Adrenal gland (tissue), 9 donors: ENCODE measurements at regions not wholly inside any gene's neighbourhood (a gene's known extent, or its start where the extent isn't known, plus 50 kb on each side); places are given as distances from the start of the nearest gene placed in this dataset.

ENCODE experiments used
- DNase-seq, 7 donors: peaks; one replicate each; pipeline ENCODE4 v3.0.0-alpha.2; 2019 to 2020
- H3K27ac ChIP-seq, 5 donors: fragments of 200-600 bp; sonication (generic) in 4 of 5; 1 replicate in 3 of 5; 2 replicates in 2 of 5; pipeline versions ENCODE4 v1.5.1 to v1.8.0; 2016 to 2020; ENCODE audit warnings: mild to moderate bottlenecking in 1 of 5
- H3K27me3 ChIP-seq: fragments of 200-600 bp; 2 replicates; pipeline ENCODE4 v1.8.0; 2021
- H3K36me3 ChIP-seq, 2 donors: fragments of 200-600 bp; replicated peaks in 1 of 2; 1 replicate in 1 of 2; 2 replicates in 1 of 2; pipeline versions ENCODE4 v1.5.1 to v1.8.0; 2018 to 2022
- H3K4me1 ChIP-seq, 2 donors: fragments of 200-600 bp; replicated peaks in 1 of 2; 1 replicate in 1 of 2; 2 replicates in 1 of 2; pipeline versions ENCODE4 v1.5.1 to v1.8.0; 2018 to 2021
- H3K4me3 ChIP-seq, 4 donors: fragments of 200-600 bp; sonication (generic) in 3 of 4; one replicate each; pipeline ENCODE4 v1.5.1; 2016 to 2018
- H3K9me3 ChIP-seq, 3 donors: fragments of 200-600 bp; sonication (generic) in 1 of 3; replicated peaks in 1 of 3; 1 replicate in 2 of 3; 2 replicates in 1 of 3; pipeline versions ENCODE4 v1.5.1 to v1.8.0; 2016 to 2021
- CTCF ChIP-seq, 6 experiments: fragments of 450-650 bp in 4 of 6; fragments of 200-600 bp in 2 of 6; sonication (generic) in 1 of 6; IDR thresholded peaks; 1 replicate in 5 of 6; 2 replicates in 1 of 6; pipeline versions ENCODE4 v1.5.1 to v1.8.0; 2016 to 2021; ENCODE audit warnings: antibody characterized with exemption in 6 of 6, mild to moderate bottlenecking in 2 of 6, moderate library complexity in 1 of 6
- POLR2A ChIP-seq, 2 donors: fragments of 450-650 bp; IDR thresholded peaks; one replicate each; pipeline ENCODE4 v1.6.1; 2017; ENCODE audit warnings: antibody characterized with exemption in 2 of 2, mild to moderate bottlenecking in 2 of 2, moderate library complexity in 1 of 2
- WGBS, 4 donors: extraction: QIAGEN DNeasy Blood & Tissue Kit in 2 of 4; methylation state at CpG; one replicate each; pipeline versions ENCODE4 v1.1.5 to v1.1.7; 2013 to 2017; 5-methylcytosine and 5-hydroxymethylcytosine counted together
- intact Hi-C, 2 donors: fragments of 100-400 bp; cut with DNase I; formaldehyde crosslinking; loops; one replicate each; pipeline versions ENCODE4 v1.14.1 to v1.15.0; 2022 to 2023
- donor health status: healthy with polysubstance abuse.
- donor health status: Bipolar disorder and iron deficiency.
- donor health status: DM: yes; HTN: yes; CAD: no.
- donor health status: DM: no; HTN: no; CAD: no.
- donor health status: DM: no; HTN: no; CAD: no.

- intact Hi-C loops, result no loop called here
These were observed 398.3 kb upstream of the TNP1 start for GRCh38 chr2:217258170-217258569.

GRCh38 chr2:217256251-217256650 lies 396.4 kb upstream of the TNP1 start:
- no peaks in the 10 kb centered on the region for H3K36me3 ChIP-seq
- no peaks in the 10 kb centered on the region for H3K4me1 ChIP-seq
- intact Hi-C loops, result no loop called here
- H3K27ac ChIP-seq, result no peak overlapping the region
- WGBS, 4 donors, result 80 to 92% (median 90%) methylated on average over 3 of the region's 3 CpGs
- no peak for TF ChIP-seq POLR2A (IDR thresholded peaks at IDR 0.05)
- TF ChIP-seq CTCF (IDR thresholded peaks at IDR 0.05), result no peak
- H3K27me3 ChIP-seq, result no peaks in the 10 kb centered on the region
- no peak overlapping the region for H3K4me3 ChIP-seq
- DNase-seq, result no peak
- H3K9me3 ChIP-seq, result no peaks in the 10 kb centered on the region

More at GRCh38 chr2:217258170-217258569, 398.3 kb upstream of the TNP1 start:
- H3K9me3 ChIP-seq, result no peaks in the 10 kb centered on the region
- DNase-seq, result no peak
- WGBS, 4 donors, result 57 to 75% (median 70%) methylated on average over 3 of the region's 3 CpGs
- TF ChIP-seq CTCF (IDR thresholded peaks at IDR 0.05), result no peak
- TF ChIP-seq POLR2A (IDR thresholded peaks at IDR 0.05), result no peak
- no peaks in the 10 kb centered on the region for H3K27me3 ChIP-seq
- no peaks in the 10 kb centered on the region for H3K36me3 ChIP-seq
- no peaks in the 10 kb centered on the region for H3K4me1 ChIP-seq
- H3K4me3 ChIP-seq, result no peak overlapping the region
- H3K27ac ChIP-seq, result peak overlapping the region in 1 of 5 donors; percentile 22

GRCh38 chr2:217254111-217254510 lies 394.2 kb upstream of the TNP1 start:
- no peak overlapping the region for H3K27ac ChIP-seq
- no peak for DNase-seq
- H3K4me1 ChIP-seq, result peaks cover 0 to 5% of the 10 kb centered on the region in 2 donors
- H3K27me3 ChIP-seq, result no peaks in the 10 kb centered on the region
- intact Hi-C loops, result no loop called here
- no peaks in the 10 kb centered on the region for H3K36me3 ChIP-seq
- H3K9me3 ChIP-seq, result no peaks in the 10 kb centered on the region
- H3K4me3 ChIP-seq, result no peak overlapping the region
- 82 to 98% (median 92%) methylated on average over 2 of the region's 2 CpGs for WGBS, 4 donors
- TF ChIP-seq CTCF (IDR thresholded peaks at IDR 0.05) (no peak), POLR2A (IDR thresholded peaks at IDR 0.05) (no peak)

GRCh38 chr2:217252181-217252580 lies 392.3 kb upstream of the TNP1 start:
- Histone ChIP-seq H3K36me3 (no peaks in the 10 kb centered on the region), H3K27me3 (no peaks in the 10 kb centered on the region), H3K4me1 (peaks cover 0 to 5% of the 10 kb centered on the region in 2 donors), H3K9me3 (no peaks in the 10 kb centered on the region), H3K27ac (peak overlapping the region in 1 of 5 donors; percentile 89), H3K4me3 (no peak overlapping the region)
- intact Hi-C loops, result no loop called here
- WGBS, 4 donors, result 89 to 96% (median 92%) methylated on average over 4 of the region's 4 CpGs
- TF ChIP-seq CTCF (IDR thresholded peaks at IDR 0.05) (no peak), POLR2A (IDR thresholded peaks at IDR 0.05) (no peak)
- DNase-seq, result no peak
